Hepatocyte (in vitro differentiated cells): ENCODE measurements at regions not wholly inside any gene's neighbourhood (a gene's known extent, or its start where the extent isn't known, plus 50 kb on each side); places are given as distances from the start of the nearest gene placed in this dataset.

Source experiments
- EZH2phosphoT487 ChIP-seq: fragments of 200-600 bp; sonication (generic); IDR thresholded peaks from one replicate; pipeline ENCODE4 v1.6.1; 2018; ENCODE audit warnings: antibody characterized with exemption, mild to moderate bottlenecking, low read depth, moderate library complexity; ENCODE audit not compliant: unreplicated experiment, severe bottlenecking
- TF ChIP-seq, protein P1 (sequence below): fragments of 200-600 bp; sonication (generic); IDR thresholded peaks from 2 replicates; pipeline ENCODE4 v1.5.1; 2016; ENCODE audit warnings: antibody characterized with exemption, mild to moderate bottlenecking; ENCODE audit not compliant: poor library complexity

DNA sequence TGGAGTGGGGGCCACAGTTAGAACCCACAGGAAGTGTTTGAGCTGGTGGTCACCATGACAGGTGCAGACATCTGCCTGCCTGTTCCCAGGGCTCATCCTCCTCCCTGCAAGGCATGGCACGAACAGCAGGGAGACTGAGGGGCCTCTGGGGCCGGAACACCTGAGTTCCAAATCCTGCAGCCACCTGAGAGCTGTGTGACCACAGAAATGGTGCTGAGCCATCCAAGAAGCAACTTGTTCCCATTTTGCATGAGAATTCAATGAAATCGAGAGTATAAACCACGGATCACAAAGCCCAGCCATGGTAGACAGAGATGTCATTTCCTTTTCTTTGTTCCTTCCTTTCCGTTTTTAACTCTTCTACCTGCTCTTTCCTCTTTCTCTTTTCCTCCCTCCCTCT, 268.6 kb downstream of the FOXA2 start:
- TF ChIP-seq, protein P1, sequence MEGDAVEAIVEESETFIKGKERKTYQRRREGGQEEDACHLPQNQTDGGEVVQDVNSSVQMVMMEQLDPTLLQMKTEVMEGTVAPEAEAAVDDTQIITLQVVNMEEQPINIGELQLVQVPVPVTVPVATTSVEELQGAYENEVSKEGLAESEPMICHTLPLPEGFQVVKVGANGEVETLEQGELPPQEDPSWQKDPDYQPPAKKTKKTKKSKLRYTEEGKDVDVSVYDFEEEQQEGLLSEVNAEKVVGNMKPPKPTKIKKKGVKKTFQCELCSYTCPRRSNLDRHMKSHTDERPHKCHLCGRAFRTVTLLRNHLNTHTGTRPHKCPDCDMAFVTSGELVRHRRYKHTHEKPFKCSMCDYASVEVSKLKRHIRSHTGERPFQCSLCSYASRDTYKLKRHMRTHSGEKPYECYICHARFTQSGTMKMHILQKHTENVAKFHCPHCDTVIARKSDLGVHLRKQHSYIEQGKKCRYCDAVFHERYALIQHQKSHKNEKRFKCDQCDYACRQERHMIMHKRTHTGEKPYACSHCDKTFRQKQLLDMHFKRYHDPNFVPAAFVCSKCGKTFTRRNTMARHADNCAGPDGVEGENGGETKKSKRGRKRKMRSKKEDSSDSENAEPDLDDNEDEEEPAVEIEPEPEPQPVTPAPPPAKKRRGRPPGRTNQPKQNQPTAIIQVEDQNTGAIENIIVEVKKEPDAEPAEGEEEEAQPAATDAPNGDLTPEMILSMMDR, result no peak
- TF ChIP-seq EZH2phosphoT487, result no peak
